BE2C (cell line): ENCODE measurements at regions not wholly inside any gene's neighbourhood (a gene's known extent, or its start where the extent isn't known, plus 50 kb on each side); places are given as distances from the start of the nearest gene placed in this dataset.

Source experiments
- DNase-seq: peaks from one replicate; pipeline ENCODE4 v3.0.0-alpha.2; 2020
- H3K27me3 ChIP-seq: fragments of 250-450 bp; sonication (Bioruptor Pico); 2 replicates; pipeline ENCODE4 v1.5.1; 2020; ENCODE audit warnings: mild to moderate bottlenecking
- H3K36me3 ChIP-seq: fragments of 250-450 bp; sonication (Bioruptor Pico); 2 replicates; pipeline ENCODE4 v1.5.1; 2020; ENCODE audit warnings: mild to moderate bottlenecking
- H3K4me1 ChIP-seq: fragments of 250-450 bp; sonication (Bioruptor Pico); 2 replicates; pipeline ENCODE4 v1.5.1; 2020
- H3K4me3 ChIP-seq: 2 replicates; pipeline ENCODE4 v1.5.1; 2011; ENCODE audit warnings: low read depth, low read length
- H3K9me3 ChIP-seq: fragments of 250-450 bp; sonication (Bioruptor Pico); 2 replicates; pipeline ENCODE4 v1.5.1; 2020
- TF ChIP-seq, protein P1 (sequence below): IDR thresholded peaks from 2 replicates; pipeline ENCODE4 v1.5.1; 2012; ENCODE audit warnings: mild to moderate bottlenecking, low read depth, low read length

DNA sequence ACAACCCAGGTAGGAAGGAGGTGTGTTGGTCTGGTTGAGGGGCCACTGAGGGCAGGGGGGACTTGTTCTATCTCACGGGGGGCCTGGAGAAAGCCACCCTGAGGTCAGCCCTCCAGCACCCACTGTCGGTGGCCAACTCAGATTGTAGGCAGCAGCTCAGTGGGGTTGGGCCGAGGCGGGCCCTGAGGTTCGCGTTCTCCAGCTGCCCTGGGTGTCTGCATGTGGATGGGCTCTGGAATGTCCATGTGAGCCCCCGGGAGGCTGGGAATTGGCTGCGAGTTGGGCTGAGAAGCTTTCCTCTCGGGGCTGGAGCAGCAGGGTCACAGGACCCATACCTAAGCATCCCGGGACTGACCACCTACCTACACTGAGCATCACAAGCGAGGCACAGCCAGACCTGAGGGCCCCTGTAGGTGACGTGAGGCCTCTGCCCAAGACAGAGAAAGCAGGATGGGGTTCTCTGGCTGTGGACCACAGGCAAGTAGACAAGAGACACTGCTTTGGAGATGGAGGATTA, 70.3 kb upstream of the HAAO start:
- H3K4me1 ChIP-seq, result no peaks in the 10 kb centered on the region; the same call in 1 of the 2 replicates
- TF ChIP-seq, protein P1, sequence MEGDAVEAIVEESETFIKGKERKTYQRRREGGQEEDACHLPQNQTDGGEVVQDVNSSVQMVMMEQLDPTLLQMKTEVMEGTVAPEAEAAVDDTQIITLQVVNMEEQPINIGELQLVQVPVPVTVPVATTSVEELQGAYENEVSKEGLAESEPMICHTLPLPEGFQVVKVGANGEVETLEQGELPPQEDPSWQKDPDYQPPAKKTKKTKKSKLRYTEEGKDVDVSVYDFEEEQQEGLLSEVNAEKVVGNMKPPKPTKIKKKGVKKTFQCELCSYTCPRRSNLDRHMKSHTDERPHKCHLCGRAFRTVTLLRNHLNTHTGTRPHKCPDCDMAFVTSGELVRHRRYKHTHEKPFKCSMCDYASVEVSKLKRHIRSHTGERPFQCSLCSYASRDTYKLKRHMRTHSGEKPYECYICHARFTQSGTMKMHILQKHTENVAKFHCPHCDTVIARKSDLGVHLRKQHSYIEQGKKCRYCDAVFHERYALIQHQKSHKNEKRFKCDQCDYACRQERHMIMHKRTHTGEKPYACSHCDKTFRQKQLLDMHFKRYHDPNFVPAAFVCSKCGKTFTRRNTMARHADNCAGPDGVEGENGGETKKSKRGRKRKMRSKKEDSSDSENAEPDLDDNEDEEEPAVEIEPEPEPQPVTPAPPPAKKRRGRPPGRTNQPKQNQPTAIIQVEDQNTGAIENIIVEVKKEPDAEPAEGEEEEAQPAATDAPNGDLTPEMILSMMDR, result no peak

DNA sequence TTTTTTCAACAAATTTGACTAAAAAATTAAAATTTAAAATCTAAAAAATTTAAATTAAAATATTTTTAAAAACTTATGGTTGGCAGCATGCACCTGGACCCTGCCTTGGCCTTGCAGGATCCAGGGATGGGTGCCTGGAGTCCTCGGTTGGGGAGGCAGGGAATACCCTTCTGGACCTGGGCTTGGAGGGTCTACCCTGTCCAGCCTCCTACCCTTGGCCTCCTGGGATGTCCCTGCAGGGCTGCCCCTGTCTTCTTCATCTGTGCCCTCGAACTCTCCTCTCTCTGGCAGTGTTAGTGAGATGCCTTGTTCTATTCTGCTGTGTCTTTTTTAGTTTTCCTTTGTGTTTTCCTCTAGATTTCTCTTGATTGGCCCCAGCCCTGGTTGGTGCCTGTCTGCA, 68.9 kb upstream of the HAAO start:
- Histone ChIP-seq H3K36me3 (no peaks in the 10 kb centered on the region), H3K9me3 (no peaks in the 10 kb centered on the region), H3K4me1 (peaks cover 14% of the 10 kb centered on the region), H3K27me3 (no peaks in the 10 kb centered on the region), H3K4me3 (no peak overlapping the region)
- no peak for DNase-seq
- TF ChIP-seq, protein P1, result no peak

More for the DNA sequence above, 70.3 kb upstream of the HAAO start:
- no peaks in the 10 kb centered on the region for H3K27me3 ChIP-seq
- H3K4me3 ChIP-seq, result no peak overlapping the region
- no peaks in the 10 kb centered on the region for H3K9me3 ChIP-seq
- H3K36me3 ChIP-seq, result no peaks in the 10 kb centered on the region
- no peak for DNase-seq

DNA sequence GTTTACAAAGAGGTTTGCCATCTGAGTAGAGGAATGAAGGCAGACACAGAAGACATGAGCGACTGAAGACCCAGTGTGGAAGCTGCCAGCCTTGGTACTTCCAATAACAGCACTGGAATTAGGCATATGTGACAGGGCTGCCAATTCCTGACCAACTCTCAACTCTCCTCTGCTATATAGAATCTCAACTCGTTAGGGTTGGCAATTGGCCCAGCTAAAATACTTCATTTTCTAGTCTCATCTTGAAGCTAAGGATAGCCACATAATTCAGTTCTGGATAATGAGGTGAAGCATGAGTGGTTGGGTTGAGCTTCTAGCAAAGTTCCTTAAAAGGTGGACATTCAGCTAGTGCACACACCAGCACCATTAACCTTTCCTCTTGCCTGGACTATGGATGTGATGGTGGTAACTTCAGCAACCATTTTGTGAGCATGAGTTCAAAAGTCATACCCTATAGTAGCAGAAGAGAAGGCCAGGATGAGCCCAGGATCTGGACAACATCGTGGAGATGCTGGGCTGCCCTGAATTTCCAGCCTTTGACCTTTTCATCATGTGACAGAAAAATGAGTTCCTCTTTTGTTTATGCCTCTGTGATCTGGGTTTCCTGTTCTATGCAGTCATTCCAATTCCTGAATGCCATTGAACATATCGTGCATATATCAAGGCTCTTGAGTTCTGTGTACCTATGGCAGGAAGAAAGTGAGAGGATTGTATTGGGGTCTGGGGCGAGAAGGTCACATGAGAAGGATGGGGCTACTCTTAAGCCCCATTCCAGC, 68.1 kb upstream of the HAAO start:
- no peak overlapping the region for H3K4me3 ChIP-seq
- H3K4me1 ChIP-seq, result peaks cover 15% of the 10 kb centered on the region
- no peaks in the 10 kb centered on the region for H3K9me3 ChIP-seq
- TF ChIP-seq, protein P1, result no peak
- no peaks in the 10 kb centered on the region for H3K27me3 ChIP-seq
- H3K36me3 ChIP-seq, result no peaks in the 10 kb centered on the region
- no peak for DNase-seq

DNA sequence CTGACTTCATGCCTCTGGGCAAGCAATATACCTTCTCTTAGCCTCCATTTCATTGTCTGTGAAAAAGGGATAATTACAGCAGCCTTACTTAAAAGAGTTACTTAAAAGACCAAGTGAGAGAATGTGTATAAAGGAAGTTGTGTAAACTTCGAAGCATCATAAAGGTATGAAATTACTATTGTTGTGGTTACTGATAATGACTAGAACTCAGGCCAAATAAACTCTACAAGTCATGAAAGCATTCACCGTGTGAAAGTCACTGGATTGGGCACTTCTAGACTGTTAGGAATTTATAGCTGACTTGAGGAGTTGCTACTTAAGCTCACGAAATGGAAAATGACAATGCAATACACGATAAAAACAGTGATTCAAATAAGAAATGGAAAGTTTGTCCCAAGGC, 67.4 kb upstream of the HAAO start:
- TF ChIP-seq, protein P1, result no peak
- no peaks in the 10 kb centered on the region for H3K36me3 ChIP-seq
- no peaks in the 10 kb centered on the region for H3K9me3 ChIP-seq
- DNase-seq, result no peak
- H3K4me1 ChIP-seq, result peaks cover 15% of the 10 kb centered on the region
- H3K27me3 ChIP-seq, result no peaks in the 10 kb centered on the region
- no peak overlapping the region for H3K4me3 ChIP-seq

DNA sequence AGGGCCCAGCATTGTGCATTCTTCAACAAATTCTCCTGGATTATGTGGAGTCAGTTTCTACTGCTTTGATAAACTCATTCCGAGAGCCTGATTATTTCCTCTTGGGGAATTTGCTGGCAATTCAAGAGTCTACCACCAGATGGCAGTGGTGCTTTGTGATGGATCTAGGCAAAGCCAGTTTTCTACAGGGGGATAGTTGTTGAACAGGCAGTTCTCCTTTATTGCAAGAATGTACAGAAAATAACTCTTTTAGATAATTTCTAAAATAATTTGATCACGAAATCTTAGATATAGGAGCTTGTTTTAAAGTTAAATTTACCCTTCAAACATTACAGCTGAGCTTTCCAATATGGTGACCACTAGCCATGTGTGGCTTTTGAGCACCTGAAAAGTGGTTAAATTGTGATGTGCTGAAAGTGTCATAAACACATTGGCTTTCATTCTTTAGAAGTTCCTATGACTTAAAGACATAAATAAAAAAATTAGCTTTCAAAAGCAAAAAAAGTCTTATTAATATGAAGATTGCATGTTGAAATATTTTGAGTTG, 66.7 kb upstream of the HAAO start:
- no peak overlapping the region for H3K4me3 ChIP-seq
- TF ChIP-seq, protein P1, result peak; percentile 99
- peak; percentile 70 for DNase-seq
- H3K36me3 ChIP-seq, result no peaks in the 10 kb centered on the region
- H3K9me3 ChIP-seq, result no peaks in the 10 kb centered on the region
- no peaks in the 10 kb centered on the region for H3K27me3 ChIP-seq
- H3K4me1 ChIP-seq, result peaks cover 15% of the 10 kb centered on the region
